ENCODE measurements at regions not wholly inside any gene's neighbourhood (a gene's known extent, or its start where the extent isn't known, plus 50 kb on each side); places are given as distances from the start of the nearest gene placed in this dataset.

DNA sequence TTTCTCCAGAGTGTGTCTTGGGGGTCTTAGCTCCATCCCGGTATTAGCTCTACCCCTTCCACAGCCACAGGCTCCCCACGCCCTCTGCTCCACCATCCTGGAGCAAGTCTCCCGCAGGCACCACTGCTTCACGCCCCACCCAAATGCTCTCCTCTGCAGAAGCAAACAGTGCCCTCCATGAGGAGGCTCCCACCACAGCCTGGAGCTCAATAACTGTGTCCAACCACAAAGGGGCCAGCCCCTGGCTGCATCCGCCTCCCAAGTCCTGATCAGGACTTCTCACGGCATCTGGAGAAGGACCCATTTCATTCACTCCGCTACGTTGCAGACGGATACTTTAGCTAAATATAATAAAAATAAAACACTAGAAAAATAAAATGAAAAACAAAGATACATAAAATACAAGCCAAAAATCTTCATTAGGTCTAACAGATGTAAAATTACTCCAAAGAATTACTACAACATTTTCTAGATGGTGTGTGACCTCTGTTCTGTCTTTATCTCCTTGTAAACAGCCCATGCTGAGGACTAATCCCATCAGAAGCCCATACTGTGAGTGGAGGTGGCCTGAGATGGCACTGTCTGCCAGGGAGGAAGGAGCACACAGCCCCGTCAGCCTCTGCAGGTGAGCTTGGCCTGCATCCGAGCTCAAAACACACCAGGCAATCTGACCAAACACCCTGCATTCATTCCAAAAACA is 210.8 kb upstream of the RAB6C start:
- 75 to 83% methylated on average over 11 of the region's 11 CpGs for WGBS, 2 donors

DNA sequence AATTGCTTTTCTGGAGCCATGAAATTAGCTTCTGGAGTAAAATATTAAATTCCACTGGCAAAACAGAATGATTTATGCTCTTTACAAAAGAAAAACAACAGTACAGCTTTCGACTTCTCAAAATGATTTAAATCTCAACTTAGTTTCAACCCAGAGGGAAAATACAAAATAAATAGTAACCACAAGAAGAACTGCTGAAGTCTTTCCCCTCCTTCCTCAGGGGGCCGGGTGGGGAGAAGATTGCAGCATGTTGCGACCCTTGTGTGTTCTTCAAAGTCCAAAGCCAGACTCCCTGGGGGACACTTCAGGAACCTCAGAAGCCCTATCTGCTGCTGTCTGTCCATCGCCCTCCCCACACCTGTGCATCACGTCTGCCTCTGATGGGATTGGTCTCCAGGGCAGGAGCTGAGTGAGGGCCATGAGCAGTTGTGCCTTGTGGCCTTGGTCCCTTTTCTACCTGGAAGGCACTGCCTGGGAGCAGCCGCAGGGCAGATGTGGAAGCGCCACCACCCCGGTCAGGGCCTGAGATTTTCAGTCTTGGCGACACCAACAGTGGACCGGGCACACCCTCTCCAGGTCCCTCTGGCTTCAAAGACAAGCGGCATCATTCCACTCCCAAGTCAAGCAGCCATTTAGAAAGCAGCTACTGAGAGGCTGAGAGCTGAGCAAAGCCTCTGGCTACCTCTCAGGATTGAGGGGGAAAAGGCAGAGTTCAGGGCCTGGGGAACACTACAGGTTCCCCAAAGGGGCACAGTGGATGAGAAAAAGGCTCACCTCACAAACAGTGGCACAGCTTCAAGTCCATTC is 210.1 kb upstream of the RAB6C start:
- H3K4me1 ChIP-seq, result no peaks in the 10 kb centered on the region
- TF ChIP-seq, protein P1, sequence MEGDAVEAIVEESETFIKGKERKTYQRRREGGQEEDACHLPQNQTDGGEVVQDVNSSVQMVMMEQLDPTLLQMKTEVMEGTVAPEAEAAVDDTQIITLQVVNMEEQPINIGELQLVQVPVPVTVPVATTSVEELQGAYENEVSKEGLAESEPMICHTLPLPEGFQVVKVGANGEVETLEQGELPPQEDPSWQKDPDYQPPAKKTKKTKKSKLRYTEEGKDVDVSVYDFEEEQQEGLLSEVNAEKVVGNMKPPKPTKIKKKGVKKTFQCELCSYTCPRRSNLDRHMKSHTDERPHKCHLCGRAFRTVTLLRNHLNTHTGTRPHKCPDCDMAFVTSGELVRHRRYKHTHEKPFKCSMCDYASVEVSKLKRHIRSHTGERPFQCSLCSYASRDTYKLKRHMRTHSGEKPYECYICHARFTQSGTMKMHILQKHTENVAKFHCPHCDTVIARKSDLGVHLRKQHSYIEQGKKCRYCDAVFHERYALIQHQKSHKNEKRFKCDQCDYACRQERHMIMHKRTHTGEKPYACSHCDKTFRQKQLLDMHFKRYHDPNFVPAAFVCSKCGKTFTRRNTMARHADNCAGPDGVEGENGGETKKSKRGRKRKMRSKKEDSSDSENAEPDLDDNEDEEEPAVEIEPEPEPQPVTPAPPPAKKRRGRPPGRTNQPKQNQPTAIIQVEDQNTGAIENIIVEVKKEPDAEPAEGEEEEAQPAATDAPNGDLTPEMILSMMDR (IDR thresholded peaks at IDR 0.05), result no peak
- intact Hi-C loops (cut with DNase I), result no loop called here
- H3K27me3 ChIP-seq, result no peaks in the 10 kb centered on the region
- FAIRE-seq (no peak), DNase-seq (no peak), ATAC-seq (no peak)
- no peak overlapping the region for H3K4me3 ChIP-seq
- no peaks in the 10 kb centered on the region for H3K9me3 ChIP-seq
- 73% methylated on average over 11 of the region's 11 CpGs for WGBS, 2 donors
- H3K36me3 ChIP-seq, result no peaks in the 10 kb centered on the region
- no peak overlapping the region for H3K27ac ChIP-seq

More for the DNA sequence above, 210.8 kb upstream of the RAB6C start:
- no peak overlapping the region for H3K4me3 ChIP-seq
- DNase-seq (no peak), ATAC-seq (peak in 3 of 4 donors; percentile 42 to 66 (median 50)), FAIRE-seq (no peak)
- no peaks in the 10 kb centered on the region for H3K27me3 ChIP-seq
- H3K36me3 ChIP-seq, result no peaks in the 10 kb centered on the region
- H3K4me1 ChIP-seq, result no peaks in the 10 kb centered on the region
- TF ChIP-seq, protein P1 (IDR thresholded peaks at IDR 0.05), result no peak
- no peaks in the 10 kb centered on the region for H3K9me3 ChIP-seq
- H3K27ac ChIP-seq, result no peak overlapping the region
- intact Hi-C loops (cut with DNase I), result no loop called here

DNA sequence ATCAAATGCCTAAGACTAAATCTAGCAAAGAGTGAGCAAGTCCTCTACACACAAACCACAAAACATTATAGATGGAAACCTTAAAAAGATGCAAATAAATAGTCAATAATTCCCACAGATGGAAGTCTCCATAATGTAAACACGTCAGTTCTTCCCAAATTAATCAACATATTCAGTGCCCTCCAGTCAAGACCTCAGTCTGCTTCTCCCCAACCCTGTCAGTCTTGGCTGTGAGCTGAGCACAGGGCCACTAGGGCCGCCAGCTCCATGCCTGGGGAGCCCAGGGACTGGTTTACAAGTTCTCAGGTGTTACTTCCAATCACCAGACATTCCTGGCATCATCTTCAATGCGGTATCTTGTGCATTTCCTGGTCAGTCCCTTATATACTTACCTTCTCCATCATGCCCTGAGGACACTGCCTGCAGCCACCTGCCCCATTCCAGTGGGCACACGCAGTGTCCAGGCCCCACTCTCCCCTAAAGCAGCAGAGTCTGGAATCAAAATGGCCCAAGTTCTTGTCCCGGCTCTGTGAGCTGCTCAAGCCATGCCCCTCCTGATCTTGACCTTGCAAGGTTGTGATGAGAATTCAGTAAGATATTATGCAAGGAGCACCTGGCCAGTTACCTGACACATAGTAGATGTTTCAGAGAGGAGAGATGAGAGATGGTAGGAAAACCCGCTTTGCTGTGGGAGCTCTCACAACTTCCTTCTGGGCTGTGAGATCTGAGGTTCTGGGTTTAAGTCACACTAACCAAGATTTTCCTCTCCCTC is 207.9 kb upstream of the RAB6C start:
- no peak for ATAC-seq
- Histone ChIP-seq H3K27me3 (no peaks in the 10 kb centered on the region), H3K4me3 (no peak overlapping the region), H3K36me3 (no peaks in the 10 kb centered on the region), H3K4me1 (no peaks in the 10 kb centered on the region), H3K27ac (no peak overlapping the region), H3K9me3 (no peaks in the 10 kb centered on the region)
- WGBS, 2 donors, result 71 to 85% methylated on average over 6 of the region's 6 CpGs
- FAIRE-seq, result no peak
- DNase-seq, result no peak
- TF ChIP-seq, protein P1 (IDR thresholded peaks at IDR 0.05), result no peak
- intact Hi-C loops (cut with DNase I), result no loop called here

DNA sequence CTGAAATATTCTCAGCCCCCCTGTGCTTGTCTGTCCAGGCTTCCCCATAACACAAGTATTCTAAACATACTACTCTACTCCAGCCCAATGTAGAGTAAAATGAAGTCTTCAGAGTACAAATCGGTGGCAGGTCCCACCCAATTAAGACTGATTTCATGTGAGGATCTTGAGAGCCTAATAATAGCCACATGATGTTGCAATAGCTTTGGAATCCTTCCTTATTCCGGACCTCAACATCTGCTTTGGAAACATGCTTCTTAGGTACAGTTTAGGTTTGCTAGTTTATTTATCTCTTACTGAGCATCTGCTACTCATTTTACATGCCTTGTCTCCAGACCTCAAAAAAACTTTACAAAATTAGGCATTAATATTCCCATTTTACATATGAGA is 207.3 kb upstream of the RAB6C start:
- H3K9me3 ChIP-seq, result no peaks in the 10 kb centered on the region
- FAIRE-seq (no peak), DNase-seq (no peak), ATAC-seq (no peak)
- H3K27ac ChIP-seq, result no peak overlapping the region
- intact Hi-C loops (cut with DNase I), result no loop called here
- TF ChIP-seq, protein P1 (IDR thresholded peaks at IDR 0.05), result no peak
- H3K36me3 ChIP-seq, result no peaks in the 10 kb centered on the region
- H3K27me3 ChIP-seq, result no peaks in the 10 kb centered on the region
- no peak overlapping the region for H3K4me3 ChIP-seq
- H3K4me1 ChIP-seq, result no peaks in the 10 kb centered on the region
- WGBS, 2 donors, result 53 to 79% methylated on average over 2 of the region's 2 CpGs

All from pancreas (tissue), 10 donors.